Retinal pigment epithelial cell (primary cell): ENCODE measurements at regions not wholly inside any gene's neighbourhood (a gene's known extent, or its start where the extent isn't known, plus 50 kb on each side); places are given as distances from the start of the nearest gene placed in this dataset.
A peak's percentile ranks its signal among the peaks of the same experiment; 100 is the strongest.
"Not testable (repeated sequence)": the region's sequence is repeated elsewhere in the genome, so short reads cannot be mapped to it uniquely, and the experiment has no call there.

Source experiments
- DNase-seq: peaks from one replicate; pipeline ENCODE4 v3.0.0-alpha.2; 2010; ENCODE audit warnings: low read depth
- H3K4me3 ChIP-seq: 2 replicates; pipeline ENCODE4 v1.5.1; 2011; ENCODE audit warnings: mild to moderate bottlenecking, low read length, control low read depth, moderate library complexity
- CTCF ChIP-seq: conservative IDR thresholded peaks from 2 replicates; pipeline ENCODE4 v1.5.1; 2011; ENCODE audit warnings: low read depth, low read length, control low read depth, inconsistent platforms

GRCh38 chr4:19033816-19034733, 1012.5 kb upstream of the LCORL start:
- TF ChIP-seq CTCF: no peak
- H3K4me3 ChIP-seq: no peak overlapping the region
- DNase-seq: peak; percentile 88

GRCh38 chr4:19030536-19030935, 1009.0 kb upstream of the LCORL start:
- no peak for TF ChIP-seq CTCF
- no peak for DNase-seq
- no peak overlapping the region for H3K4me3 ChIP-seq

GRCh38 chr4:19030048-19030447, 1008.5 kb upstream of the LCORL start:
- peak; percentile 94 for DNase-seq
- no peak overlapping the region for H3K4me3 ChIP-seq
- TF ChIP-seq CTCF: no peak

- peak; percentile 32 for TF ChIP-seq CTCF
- peak; percentile 53 for DNase-seq
- H3K4me3 ChIP-seq: no peak overlapping the region
Measured at GRCh38 chr4:19026281-19026680, 1004.7 kb upstream of the LCORL start.

GRCh38 chr4:19025031-19025430, 1003.5 kb upstream of the LCORL start:
- no peak for DNase-seq
- no peak for TF ChIP-seq CTCF

GRCh38 chr4:19024047-19024446, 1002.5 kb upstream of the LCORL start:
- TF ChIP-seq CTCF: no peak
- H3K4me3 ChIP-seq: no peak overlapping the region
- no peak for DNase-seq

More at GRCh38 chr4:19025031-19025430, 1003.5 kb upstream of the LCORL start:
- H3K4me3 ChIP-seq: no peak overlapping the region

GRCh38 chr4:19021617-19022016, 1000.1 kb upstream of the LCORL start:
- no peak overlapping the region for H3K4me3 ChIP-seq
- no peak for TF ChIP-seq CTCF
- DNase-seq: no peak

- DNase-seq, H3K4me3 ChIP-seq: not testable (repeated sequence)
Measured at GRCh38 chr4:19016550-19016949, 995.0 kb upstream of the LCORL start.
